ENCODE measurements at regions not wholly inside any gene's neighbourhood (a gene's known extent, or its start where the extent isn't known, plus 50 kb on each side); places are given as distances from the start of the nearest gene placed in this dataset.

GRCh38 chr12:11565752-11566151 lies 83.7 kb upstream of the ETV6 start:
- no peak for DNase-seq (ENCODE audit: low read depth)

- no peak for DNase-seq (ENCODE audit: low read depth)
Observed at GRCh38 chr12:11568155-11568761, 81.2 kb upstream of the ETV6 start.

- DNase-seq (ENCODE audit: low read depth): no peak
Observed at GRCh38 chr12:11568762-11569478, 80.6 kb upstream of the ETV6 start.

- no peak for DNase-seq (ENCODE audit: low read depth)
Observed at GRCh38 chr12:11569716-11570115, 79.8 kb upstream of the ETV6 start.

GRCh38 chr12:11573880-11574279 lies 75.6 kb upstream of the ETV6 start:
- DNase-seq (ENCODE audit: low read depth): no peak

GRCh38 chr12:11576104-11576503 lies 73.4 kb upstream of the ETV6 start:
- DNase-seq (ENCODE audit: low read depth): peak; percentile 43

DNA sequence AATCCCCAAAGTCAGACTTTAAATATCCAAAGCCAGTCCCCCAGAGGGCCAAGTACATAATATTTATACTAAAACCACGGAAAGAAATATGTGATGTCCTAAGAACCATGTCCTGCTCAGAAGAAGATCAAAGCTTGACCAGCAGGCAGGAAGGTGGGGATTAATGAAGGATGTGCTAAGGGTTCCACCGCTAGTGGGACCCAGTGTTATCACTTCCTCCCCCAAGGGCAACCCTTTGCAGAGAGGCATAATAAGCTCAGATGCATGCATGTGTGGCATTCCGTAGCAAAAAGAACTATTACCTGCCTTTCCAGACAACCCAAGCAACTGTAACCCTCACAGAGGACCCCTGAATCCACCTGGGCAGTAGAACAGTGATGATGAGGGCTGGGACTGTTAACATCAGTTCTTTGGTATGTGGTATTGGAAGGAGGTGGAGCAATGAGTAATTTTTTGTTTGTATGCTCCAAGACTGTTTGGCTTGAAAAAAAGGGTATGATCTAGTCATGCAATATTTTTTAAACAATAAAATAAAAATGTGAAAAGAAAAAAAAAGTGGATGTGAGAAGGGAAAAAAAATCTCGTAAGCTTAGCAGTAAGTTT lies 71.7 kb upstream of the ETV6 start:
- no peak for DNase-seq (ENCODE audit: low read depth)

DNA sequence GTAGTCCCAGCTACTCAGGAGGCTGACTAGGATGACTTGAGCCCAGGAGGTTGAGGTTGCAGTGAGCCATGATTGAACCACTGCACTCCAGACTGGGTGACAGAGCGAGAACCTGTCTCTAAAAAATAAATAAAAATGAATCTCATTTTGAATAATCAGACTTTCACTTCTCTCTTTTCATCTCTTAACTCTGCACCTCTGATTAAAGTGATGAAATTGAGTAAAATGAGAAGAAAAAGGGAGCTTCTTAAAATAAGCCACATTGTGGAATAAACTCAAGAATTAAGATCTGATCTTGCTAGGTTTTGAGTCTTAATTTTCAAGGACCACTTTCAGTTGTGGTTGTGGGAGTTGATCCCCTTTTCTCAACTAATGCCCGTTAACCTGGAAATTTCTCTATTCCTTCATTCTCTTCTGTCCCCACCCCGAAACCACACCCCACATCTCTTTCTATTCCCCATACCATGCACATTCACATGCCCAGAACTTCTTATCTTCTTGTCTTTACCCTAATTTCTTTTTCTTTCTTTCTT lies 70.9 kb upstream of the ETV6 start:
- no peak for DNase-seq (ENCODE audit: low read depth)

- peak; percentile 18 for DNase-seq (ENCODE audit: low read depth)
Observed at GRCh38 chr12:11580125-11580751, 69.2 kb upstream of the ETV6 start.

- peak; percentile 57 for DNase-seq (ENCODE audit: low read depth)
Observed at GRCh38 chr12:11581179-11581755, 68.2 kb upstream of the ETV6 start.

DNA sequence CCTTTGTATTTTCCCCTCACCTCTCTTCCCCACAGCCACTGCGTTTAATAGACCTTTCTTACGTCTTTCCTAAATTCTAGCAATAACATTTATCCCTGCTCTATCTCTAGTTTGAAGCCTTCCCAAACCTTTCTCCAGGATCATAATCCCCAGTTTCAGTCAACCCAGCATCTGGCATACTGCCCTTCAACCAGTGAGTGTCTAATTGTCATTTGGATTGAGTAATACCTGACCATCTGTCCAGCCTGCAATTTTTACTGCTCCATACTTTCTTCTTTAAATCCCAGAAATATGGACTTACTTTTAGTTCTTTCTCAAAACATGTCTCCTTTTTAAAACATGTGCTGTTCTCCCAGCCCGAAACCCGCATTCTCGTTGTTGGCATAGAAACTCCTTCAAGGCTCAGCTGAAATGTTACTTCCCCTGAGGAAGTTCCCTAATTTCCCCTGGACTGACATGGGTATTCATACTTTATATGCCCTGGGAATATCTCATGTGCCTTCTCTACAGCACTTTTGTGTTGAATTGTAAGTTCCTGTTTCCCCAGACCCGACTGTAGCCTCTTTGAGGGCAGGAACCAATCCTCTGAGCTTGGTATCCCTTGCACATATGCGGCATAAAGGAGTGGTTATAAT lies 65.1 kb upstream of the ETV6 start:
- peak; percentile 31 for DNase-seq (ENCODE audit: low read depth)

DNA sequence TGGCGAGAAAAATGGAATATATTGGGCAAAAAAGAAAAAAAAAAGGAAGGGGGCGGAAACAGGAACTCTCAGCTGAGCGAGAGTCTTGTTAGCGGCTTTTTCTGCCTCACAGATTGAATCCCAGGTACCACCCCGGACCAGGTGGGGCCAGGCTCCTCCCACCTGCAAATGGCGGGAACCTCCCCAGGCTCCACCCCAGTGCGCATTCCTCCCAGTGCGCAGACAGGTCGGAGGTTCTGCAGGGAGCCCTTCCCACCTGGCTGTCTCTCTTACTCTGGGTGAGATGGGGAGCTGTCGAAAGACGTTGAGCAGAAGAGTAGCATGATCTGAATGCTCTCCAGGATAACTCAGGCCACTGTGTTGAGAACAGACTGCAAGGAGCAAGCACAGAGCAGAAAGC lies 57.0 kb upstream of the ETV6 start:
- DNase-seq (ENCODE audit: low read depth): no peak

DNA sequence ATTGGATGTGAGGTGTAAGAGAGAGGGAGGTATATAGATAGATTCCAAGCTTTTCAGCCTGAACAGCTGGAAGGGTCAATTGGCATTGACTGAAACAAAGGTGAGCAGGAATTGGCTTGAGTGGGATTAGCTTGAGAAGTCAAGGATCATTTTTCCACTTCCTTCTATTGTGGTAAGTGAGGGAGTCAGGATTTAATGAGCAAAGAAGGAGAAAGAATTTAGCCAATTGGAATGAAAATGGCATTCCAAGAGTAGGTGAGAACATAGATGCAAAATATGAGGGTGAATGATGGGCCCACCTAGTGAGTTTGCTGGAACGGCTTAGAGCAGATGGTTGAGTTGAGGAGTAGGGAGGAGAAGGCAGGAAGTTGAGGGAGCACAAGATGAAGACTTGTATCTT lies 56.5 kb upstream of the ETV6 start:
- DNase-seq (ENCODE audit: low read depth): no peak

- no peak for DNase-seq (ENCODE audit: low read depth)
Observed at GRCh38 chr12:11595080-11595479, 54.4 kb upstream of the ETV6 start.

- no peak for DNase-seq (ENCODE audit: low read depth)
Observed at GRCh38 chr12:11596141-11596540, 53.3 kb upstream of the ETV6 start.

- no peak for DNase-seq (ENCODE audit: low read depth)
Observed at GRCh38 chr12:11598900-11599299, 50.6 kb upstream of the ETV6 start.

Measured in LHCN-M2 (cell line).